Stimulated activated CD4-positive, alpha-beta T cell treated with anti-CD3 and anti-CD28 coated beads, Interleukin-12 subunit alpha, Interleukin-12 subunit beta, amount 100 ng/mL, for 24 hours (primary cell): ENCODE measurements at regions not wholly inside any gene's neighbourhood (a gene's known extent, or its start where the extent isn't known, plus 50 kb on each side); places are given as distances from the start of the nearest gene placed in this dataset.

Experiments
- DNase-seq, 2 experiments: peaks; one replicate each; pipeline ENCODE4 v3.0.0-alpha.2; 2020; ENCODE audit warnings: low read depth in 2 of 2

DNA sequence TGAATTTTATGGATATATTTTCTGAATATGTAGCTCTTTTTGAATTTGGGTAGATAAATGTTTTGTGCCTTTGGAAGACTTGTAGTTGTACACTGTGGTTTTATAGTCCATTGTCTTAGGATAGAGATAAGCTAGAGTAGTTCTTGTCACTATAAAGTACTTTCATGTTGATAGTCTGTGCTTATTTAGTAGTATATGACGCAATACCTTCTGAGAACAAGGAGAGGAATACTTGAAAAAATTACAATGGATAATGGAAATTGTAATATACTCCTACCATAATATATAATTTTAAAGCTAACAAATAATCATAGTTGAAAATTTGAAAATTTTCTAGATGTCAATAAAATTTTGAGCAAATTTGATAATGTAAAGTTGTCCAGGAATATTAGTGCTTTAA, 664.0 kb downstream of the TLE4 start:
- no peak for DNase-seq

DNA sequence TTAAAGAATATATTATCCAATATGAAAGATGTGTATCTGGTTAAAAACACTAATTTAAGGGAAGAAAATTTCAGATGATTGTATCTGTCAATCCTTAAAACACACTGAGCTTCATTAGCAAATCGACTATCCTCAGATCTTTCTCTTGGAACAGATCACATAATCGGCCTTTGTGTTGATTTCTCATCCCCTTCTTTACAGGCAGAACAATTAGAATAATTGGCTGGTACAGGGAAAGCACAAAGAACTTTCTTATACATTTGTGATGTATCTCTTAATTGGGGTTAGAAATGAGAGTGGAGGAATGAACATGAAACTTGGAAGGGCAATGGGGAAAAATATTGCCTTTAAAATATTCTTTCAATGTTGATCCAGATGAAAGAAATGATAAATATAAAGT, 662.1 kb downstream of the TLE4 start:
- no peak for DNase-seq

DNA sequence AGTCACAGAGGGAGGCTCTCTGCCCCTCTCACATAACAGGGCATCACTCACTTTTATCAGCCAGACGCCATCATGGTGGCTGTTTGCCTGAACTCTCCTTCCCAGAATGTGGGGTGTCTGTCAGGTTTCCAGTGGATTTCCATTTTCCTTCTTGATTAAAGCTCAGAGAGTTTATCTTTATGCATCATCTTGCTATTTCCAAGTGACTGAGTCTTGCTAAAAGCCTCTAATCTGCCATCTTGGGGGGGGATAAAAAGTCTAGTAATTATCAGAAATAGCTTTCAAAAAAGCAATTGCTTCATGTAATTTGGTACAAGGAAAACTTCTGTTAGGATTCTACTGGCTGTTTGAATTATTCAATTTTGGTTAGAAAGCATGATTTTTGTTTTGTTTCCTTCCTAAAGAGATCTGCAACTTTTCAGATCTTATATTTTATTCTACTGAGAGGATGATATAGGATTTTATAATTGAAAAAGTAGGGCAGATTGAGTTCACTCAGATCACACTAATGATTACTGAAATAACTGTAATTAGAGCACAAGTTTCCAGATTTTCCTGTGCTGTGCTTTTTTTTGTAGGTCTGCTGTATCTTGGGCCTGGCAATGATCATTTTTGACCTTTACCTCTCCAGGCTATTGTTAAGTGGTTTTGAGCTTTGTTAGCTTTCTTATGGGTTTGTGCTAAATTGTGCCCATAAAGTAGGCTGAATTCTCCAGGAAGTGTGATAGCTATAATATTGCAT, 661.5 kb downstream of the TLE4 start:
- no peak for DNase-seq

DNA sequence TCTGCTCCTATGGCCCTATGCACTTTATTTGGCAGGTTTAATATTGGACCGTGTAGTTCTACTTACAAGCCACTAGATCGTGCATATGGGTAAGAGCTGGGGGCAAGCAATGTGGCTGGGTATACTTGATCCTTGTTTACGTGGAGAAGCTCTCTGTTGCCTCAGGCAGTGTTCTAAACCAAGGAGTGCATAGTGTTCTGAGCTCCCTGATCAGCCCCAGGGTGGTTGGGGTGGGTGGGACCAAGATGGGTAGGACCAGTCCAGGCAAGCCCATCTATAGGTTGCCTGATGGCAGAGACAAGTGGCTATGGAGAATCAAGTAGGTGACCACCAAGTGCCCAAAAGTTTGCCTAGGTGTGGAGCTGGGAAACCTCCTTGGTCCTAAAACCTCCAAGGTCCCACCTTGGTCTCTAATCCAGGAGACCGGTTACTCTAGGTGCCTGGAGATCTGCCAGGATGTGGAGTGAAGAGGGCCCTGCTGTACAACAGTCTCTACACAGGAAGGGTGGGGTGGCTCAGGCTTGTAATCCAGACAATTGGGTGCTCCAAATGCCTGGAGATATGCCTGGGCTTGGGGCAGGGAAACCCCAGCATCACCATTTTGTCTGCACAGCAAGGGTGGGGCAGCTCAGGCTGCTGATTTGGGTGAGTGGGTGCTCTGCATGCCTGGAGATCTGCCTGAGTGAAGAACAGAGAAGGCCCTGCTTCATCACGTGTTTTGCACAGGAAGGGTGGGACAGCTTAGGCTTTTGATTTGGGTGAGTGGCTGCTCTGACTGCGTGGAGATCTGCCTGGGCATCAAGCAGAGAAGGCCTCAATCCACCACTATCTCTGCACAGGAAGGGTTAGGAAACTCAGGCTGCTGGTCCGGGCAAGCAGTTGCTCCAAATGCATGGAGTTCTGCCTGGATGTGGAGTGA, 659.8 kb downstream of the TLE4 start:
- no peak for DNase-seq

DNA sequence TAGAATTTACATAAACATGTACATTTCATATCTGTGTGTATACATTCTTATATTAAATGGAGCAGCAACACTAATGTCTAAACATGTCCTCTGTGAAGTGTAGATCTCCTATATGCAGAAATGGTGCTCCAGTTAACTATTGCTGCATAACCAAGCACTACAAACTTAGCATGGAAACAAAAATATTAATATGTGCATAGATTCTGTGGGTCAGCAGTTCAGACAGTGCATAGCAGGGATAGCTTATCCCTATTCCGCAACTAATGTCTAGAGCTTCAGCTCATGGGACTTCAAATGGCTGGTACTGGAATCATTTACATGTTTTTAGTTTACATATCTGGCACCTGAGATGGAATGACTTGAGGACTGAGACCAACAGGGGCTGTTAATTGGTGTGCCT, 652.1 kb downstream of the TLE4 start:
- no peak for DNase-seq

DNA sequence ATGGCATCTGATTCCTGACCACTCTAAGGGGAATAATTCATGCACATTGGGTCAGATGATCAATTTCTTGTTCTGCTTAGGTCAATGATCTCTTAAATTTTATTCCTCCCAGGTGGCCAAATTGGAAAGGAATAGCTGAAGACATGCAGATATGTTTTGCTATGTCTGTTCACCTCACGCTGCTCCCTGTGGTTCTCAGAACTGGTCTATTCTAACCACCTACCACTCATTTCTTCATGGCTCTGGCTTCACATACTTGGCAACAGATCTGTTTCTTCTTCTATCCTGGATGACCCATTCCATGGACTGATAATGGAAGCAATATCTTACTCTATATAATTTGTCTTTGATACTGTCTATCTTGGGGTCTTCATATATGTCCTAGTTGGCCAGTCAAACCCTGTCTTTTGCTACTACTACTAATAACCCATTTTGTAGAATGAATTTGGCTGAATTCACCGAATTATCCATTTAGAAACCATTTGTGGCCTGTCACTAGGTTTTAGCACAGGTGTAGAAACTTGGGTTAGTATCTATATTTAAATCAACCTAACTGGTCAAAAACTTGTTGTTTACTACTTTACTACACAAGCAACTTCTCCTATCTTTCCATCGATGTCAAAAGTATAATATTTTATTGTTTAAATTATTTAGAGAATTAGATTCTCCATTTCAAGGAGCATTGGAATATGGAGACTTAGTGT, 650.9 kb downstream of the TLE4 start:
- no peak for DNase-seq

DNA sequence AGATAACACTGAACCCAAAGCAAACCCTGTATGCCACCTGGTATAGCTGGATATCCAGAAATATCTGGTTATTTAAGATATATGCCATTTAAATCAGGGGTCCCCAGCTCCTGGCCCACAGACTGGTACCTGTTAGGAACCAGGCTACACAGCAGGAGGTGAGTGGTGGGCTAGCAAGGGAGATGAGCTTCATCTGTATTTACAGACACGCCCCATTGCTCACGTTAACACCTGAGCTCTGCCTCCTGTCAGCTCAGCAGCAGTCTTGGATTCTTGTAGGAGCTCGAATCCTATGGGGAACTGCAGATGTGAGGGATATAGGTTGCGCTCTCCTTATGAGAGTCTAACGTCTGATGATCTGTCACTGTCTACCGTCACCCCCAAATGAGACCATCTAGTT, 646.6 kb downstream of the TLE4 start:
- no peak for DNase-seq

DNA sequence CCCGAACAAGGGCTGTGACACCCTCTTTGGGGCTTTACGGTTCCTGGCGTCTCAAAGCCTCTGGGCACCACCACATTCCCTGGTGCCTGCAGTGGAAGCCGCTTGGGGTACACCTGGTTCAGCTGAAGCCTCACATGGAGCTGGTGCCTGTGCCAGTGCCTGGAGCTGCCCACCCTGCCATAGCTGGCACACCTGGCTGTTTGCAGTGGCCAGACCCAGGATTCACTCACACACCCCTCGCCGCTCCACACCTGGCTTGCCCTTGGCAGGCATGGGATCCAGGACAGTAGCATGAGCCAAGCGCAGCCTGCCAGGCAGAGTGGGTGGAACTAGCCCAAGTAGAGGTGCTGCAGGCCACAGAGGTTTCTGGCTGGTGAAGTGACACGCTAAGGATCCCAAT, 641.8 kb downstream of the TLE4 start:
- no peak for DNase-seq

DNA sequence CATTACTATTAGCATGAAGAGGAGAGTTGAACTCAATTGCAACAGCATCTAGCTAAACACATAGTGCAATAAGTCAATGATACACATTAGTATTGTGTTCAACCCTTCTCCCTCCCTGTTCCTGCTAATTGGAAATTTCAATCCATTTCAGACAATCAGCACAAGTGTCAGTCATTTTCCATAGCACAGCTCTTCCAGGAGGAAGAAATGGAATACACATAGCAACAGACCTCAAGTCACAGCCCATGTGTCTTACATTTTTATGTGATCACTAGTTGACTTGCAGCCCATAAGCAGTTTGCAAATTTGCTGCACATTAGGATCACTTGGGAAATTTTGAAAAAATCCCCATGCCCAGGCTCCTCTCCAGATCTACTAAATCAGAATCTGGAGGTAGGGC, 636.9 kb downstream of the TLE4 start:
- DNase-seq, result no peak

DNA sequence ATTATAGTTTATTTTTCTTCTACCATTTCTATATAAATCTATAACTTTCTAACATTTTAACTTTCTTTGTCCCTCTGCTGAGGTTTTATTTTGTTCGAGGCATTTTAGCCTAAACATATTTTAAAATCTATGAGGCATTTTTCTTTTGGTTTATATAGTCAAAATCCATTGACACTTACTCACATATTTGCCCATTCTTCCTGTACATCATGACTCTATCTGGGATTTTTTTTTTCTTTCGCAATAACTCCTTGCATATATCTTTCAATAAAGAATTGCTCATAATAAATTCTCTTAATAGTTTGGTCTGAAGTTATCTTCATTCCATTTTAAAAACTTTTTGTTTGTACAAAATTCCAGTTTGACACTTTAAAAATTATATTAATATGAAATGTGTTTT, 632.3 kb downstream of the TLE4 start:
- no peak for DNase-seq

DNA sequence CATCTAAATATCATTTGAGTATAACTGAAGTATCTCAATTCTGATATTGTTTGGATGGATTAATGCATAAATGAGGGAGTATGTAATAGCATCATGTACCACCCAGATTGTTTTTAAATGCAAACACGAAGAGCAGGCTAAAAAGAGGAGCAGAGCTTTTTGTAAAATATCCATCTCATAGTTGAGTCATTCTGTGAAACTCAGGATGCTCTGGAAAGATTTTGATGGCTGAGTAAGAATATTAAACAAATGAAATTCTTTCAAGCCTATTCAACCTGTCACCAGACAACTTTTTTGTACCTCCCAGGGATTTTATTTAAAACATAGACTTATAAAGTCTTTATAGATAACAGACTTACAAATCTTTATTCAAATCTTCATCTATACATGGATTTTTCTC, 625.9 kb downstream of the TLE4 start:
- DNase-seq, result no peak

DNA sequence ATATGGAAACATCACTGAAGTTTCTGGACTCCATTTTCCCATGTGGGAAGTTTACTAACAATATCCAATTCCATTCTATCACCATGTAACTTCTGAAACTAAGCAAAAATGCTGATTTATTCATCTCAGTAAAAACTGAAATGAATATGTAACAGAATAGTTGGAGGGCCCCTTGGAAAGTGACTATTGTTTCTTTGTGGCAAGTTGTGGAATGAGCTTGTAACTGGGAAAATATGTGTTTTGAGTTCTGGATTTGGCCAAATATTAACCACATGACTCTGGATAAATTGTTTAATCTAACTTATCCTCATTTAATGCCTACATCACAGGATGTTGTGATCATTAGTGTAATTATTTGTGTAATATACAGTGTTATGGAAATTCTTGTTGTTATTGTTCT, 619.3 kb downstream of the TLE4 start:
- DNase-seq, result no peak

DNA sequence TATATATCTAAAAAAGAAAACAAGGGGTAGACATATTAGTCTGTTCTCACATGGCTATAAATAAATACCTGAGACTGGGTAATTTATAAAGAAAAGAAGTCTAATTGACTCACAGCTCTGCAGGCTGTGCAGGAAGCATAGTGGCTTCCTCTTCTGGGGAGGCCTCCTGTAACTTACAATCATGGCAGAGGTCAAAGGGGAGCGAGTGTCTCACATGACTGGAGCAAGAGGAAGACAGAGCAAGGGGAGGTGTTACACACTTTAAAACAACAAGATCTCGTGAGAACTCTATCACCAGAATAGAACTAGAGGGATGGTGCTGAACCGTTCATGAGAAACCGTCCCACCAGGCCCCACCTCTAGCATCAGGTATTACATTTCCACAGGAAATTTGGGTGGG, 616.8 kb downstream of the TLE4 start:
- DNase-seq, result no peak

DNA sequence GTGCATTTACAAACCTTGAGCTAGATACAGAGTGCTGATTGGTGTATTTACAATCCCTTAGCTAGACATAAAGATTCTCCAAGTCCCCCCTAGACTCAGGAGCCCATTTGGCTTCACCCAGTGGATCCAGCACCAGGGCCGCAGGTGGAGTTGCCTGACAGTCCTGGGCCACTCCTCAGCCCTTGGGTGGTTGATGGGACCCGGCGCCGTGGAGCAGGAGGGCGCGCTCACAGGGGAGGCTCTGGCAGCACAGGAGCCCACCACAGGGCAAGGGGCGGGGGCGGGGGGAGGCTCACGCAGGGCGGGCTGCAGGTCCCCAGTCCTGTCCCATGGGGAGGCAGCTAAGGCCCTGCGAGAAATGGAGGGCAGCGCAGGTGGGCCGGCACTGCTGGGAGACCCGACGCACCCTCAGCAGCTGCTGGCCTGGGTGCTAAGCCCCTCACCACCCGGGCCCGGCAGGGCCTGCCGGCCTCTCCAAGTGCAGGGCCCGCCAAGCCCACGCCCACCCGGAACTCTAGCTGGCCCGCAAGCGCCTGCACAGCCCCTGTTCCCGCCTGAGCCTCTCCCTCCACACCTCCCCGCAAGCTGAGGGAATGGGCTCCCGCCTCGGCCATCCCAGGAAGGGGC, 613.5 kb downstream of the TLE4 start:
- DNase-seq, result no peak

DNA sequence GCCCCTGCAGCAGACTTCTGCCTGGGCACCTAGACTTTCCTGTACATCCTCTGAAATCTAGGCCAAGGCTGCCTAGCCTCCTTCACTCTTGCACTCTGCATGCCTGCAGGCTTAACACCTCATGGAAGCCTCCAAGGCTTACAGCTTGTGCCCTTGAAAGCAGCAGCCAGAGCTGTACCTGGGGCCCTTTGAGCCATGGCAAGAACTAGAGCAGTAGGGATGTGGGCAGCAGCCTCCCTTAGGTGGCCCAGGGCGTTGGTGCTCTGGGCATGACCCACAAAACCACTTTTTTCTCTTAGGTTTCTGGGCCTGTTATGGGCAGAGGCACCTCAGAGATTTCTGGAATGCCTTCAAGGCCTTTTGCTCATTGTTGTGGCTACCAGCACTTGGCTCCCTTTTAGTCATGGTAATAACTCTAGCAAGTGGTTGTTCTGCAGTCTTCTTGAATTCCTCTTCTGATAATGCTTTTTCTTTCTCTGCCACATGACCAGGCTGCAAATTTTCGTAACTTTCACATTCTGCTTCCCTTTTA, 606.2 kb downstream of the TLE4 start:
- DNase-seq, result no peak

DNA sequence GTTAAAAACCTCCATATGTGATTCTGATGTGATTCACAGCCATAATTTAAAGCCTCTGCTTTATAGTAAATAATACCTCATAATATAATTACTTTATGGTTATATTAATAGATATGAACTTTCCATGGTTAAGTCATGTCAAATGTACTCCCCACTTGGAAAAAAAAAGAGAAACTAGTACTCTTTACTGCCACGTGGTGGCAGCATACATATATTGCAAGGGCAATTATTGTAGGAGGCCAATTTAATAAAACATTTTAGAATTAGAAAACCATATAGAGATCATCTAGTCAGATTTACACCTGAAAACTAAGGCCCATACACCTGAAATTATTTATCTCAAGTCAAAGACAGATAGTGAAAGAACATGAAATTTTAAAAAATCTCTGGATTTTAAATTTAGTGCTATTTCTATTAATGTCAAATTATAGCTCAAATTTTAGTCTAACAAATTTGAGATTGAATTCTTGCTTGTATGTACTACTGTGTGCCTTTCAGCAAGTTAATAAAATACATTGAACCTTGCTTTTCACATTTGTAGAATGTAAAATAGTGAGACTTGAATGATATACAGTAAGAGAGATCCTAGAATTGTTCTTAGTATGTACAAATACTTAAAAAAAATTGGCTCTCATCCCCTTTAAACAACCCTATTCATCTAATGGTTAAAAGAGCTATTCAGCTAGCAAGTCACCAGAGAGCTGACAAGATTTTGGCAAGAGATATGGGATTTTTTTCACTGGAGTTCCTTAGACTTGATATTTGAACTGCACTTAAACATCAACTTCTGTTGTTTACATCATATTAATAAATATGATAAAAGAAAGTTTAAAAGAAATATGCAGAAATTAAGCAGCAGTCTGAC, 603.8 kb downstream of the TLE4 start:
- DNase-seq, result no peak

DNA sequence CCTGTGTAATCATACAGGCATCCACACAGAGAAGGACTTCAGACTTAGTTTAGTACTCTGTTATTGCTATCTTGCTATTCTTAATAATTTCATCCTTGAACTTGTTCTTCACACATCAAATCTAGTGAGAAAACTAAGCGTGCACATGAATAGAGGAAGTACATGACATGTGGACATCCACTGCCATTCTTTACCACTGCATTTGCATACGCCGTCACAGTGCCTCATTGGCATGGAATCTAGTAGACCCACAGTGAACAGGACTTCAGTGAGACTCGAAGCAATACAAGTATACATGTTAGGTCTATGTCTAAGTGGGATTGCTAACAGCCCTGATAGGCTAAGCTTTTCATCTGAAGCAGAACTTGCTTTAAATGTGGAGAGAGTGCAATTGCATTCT, 592.1 kb downstream of the TLE4 start:
- DNase-seq, result no peak

DNA sequence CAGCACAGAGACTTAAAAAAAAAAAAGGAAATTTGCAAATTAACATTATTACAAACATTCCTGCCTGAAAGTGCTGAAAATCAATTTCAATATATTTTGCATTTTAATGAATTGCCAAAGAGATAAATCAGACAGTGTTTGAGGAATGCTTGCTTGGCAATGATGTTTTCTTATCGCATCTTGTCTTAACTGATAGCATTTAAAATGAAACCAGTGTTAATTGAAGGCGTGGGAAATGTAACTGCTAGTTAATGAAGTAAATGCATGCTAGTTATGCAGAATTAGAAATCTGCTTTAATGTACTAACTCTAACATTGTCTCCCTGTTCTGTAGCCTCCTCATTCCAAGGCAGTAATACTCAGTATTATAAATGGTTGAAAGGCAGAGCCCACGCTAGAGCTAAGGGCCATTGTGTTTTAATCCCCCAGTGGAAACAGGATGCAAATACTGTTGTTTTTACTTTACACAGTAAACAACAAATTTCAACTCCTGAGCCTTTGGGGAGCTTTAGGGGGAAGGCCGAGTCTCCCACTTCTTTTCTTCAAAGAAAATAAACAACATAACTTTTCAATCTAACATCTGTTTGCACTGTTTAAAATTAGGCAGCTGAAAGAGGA, 586.9 kb downstream of the TLE4 start:
- no peak for DNase-seq

DNA sequence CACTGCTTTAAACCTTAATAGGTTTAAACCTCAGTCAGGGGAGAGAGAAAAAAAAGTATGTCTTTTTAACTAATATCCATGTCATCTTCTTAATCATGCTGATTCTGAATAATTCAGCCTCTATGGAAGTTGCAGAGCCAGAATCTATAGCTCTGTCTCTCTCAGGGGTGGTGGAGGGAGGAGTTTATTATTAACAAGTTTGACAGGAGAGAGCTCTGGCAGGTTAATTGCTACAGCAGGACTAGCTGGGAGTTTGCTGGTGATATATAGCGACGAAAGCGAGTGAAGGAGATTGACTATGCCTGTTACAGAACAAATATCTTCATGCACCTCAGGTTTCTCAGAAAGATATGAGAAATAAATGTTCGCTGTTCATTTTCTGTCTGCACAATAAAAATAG, 586.4 kb downstream of the TLE4 start:
- DNase-seq, result no peak

DNA sequence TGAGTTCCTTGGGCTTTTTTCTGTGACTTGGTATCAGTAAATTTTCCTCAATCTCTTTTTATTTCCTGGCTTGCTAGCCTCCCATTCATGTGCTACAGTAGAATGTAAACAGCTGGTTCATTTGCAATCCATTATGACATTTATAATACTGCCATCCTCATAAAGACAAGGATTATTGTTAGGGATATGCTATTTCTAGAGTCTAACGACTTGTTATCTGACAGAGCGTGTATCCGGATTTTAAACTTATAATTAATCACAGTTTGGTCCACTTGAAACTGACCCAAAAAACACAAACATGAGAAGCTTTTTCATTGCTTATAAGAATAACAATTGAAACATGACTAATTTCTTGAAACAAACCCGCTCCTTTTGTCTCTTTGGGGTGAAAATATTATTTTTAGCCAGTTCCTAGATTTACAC, 585.8 kb downstream of the TLE4 start:
- no peak for DNase-seq
